PC-3 (cell line): ENCODE measurements at regions not wholly inside any gene's neighbourhood (a gene's known extent, or its start where the extent isn't known, plus 50 kb on each side); places are given as distances from the start of the nearest gene placed in this dataset.
"Not testable (repeated sequence)": the region's sequence is repeated elsewhere in the genome, so short reads cannot be mapped to it uniquely, and the experiment has no call there.

Experiments
- ATAC-seq: fragments of 200-7000 bp; cut with Tn5 transposase; 2 replicates; pipeline ENCODE4 v1.9.1; 2020; ENCODE audit warnings: mild to moderate bottlenecking, moderate library complexity
- BruUV-seq: library from RNA; stranded (reverse); fragments of 400-500 nt; replicated peaks from 2 replicates; lab custom pipeline; 2021; lab: Mats Ljungman, UMichigan
- CTCF ChIA-PET: fragments of 300-600 bp; sonication (Branson Sonifier 250); formaldehyde crosslinking; loops from one replicate; lab custom pipeline; 2022; ENCODE audit warnings: antibody characterized with exemption; lab: Charles Lee
- POLR2A ChIA-PET: fragments of 300-600 bp; sonication (Branson Sonifier 250); formaldehyde crosslinking; loops from one replicate; lab custom pipeline; 2022; ENCODE audit warnings: antibody characterized with exemption; ENCODE audit not compliant: unreplicated experiment; lab: Charles Lee
- DNase-seq: peaks from one replicate; pipeline ENCODE4 v3.0.0-alpha.2; 2015
- H2AFZ ChIP-seq: fragments of 300-600 bp; sonication (generic); 2 replicates; pipeline ENCODE4 v1.6.0; 2016; ENCODE audit warnings: antibody characterized with exemption, low read length
- H3F3A ChIP-seq: fragments of 300-600 bp; sonication (generic); one replicate; pipeline ENCODE4 v1.6.0; 2017; ENCODE audit warnings: antibody characterized with exemption, low read length, control low read depth, mild to moderate bottlenecking; ENCODE audit not compliant: unreplicated experiment
- H3K27ac ChIP-seq: fragments of 300-600 bp; sonication (generic); 2 replicates; pipeline ENCODE4 v1.5.1; 2016; ENCODE audit warnings: mild to moderate bottlenecking, low read length
- H3K27me3 ChIP-seq: fragments of 300-600 bp; sonication (generic); 2 replicates; pipeline ENCODE4 v1.6.1; 2016; ENCODE audit warnings: low read length, mixed read lengths
- H3K36me3 ChIP-seq: fragments of 300-600 bp; sonication (generic); 2 replicates; pipeline ENCODE4 v1.6.1; 2016; ENCODE audit warnings: low read depth, mixed run types, low read length, mixed read lengths
- H3K4me1 ChIP-seq: fragments of 300-600 bp; sonication (generic); 2 replicates; pipeline ENCODE4 v1.5.1; 2016; ENCODE audit warnings: low read length; ENCODE audit not compliant: insufficient read depth
- H3K4me2 ChIP-seq: fragments of 300-600 bp; sonication (generic); 2 replicates; pipeline ENCODE4 v1.6.0; 2016; ENCODE audit warnings: low read length
- H3K4me3 ChIP-seq: fragments of 300-600 bp; sonication (generic); 2 replicates; pipeline ENCODE4 v1.5.1; 2016; ENCODE audit warnings: mild to moderate bottlenecking, low read length, mixed read lengths
- H3K79me2 ChIP-seq: fragments of 300-600 bp; sonication (generic); 2 replicates; pipeline ENCODE4 v1.6.1; 2017; ENCODE audit warnings: low read length, mixed read lengths
- H3K9ac ChIP-seq: fragments of 300-600 bp; sonication (generic); 2 replicates; pipeline ENCODE4 v1.6.0; 2016; ENCODE audit warnings: mild to moderate bottlenecking, low read length
- H3K9me2 ChIP-seq: fragments of 300-600 bp; sonication (generic); replicated peaks from 2 replicates; pipeline ENCODE4 v1.6.1; 2016; ENCODE audit warnings: mixed run types, low read length, mixed read lengths
- H3K9me3 ChIP-seq: fragments of 300-600 bp; sonication (generic); 2 replicates; pipeline ENCODE4 v1.6.1; 2016; ENCODE audit warnings: low read length, mixed read lengths
- H4K20me1 ChIP-seq: fragments of 300-600 bp; sonication (generic); 2 replicates; pipeline ENCODE4 v1.6.1; 2016; ENCODE audit warnings: low read length, mixed read lengths
- EZH2 ChIP-seq: fragments of 300-600 bp; sonication (generic); IDR thresholded peaks from one replicate; pipeline ENCODE4 v1.6.1; 2017; ENCODE audit warnings: antibody characterized with exemption, mild to moderate bottlenecking, low read length; ENCODE audit not compliant: unreplicated experiment
- EZH2phosphoT487 ChIP-seq: fragments of 300-600 bp; sonication (generic); IDR thresholded peaks from 2 replicates; pipeline ENCODE4 v1.6.1; 2018; ENCODE audit warnings: mild to moderate bottlenecking, antibody characterized with exemption, low read length, borderline replicate concordance
- intact Hi-C: fragments of 100-400 bp; cut with micrococcal nuclease; formaldehyde crosslinking; loops from 2 replicates; pipeline ENCODE4 v1.9.0; 2023
- TF ChIP-seq, protein P1 (sequence below): fragments of 300-600 bp; sonication (generic); conservative IDR thresholded peaks from 2 replicates; pipeline ENCODE4 v1.5.1; 2017; ENCODE audit warnings: antibody characterized with exemption, low read depth, mild to moderate bottlenecking, low read length

DNA sequence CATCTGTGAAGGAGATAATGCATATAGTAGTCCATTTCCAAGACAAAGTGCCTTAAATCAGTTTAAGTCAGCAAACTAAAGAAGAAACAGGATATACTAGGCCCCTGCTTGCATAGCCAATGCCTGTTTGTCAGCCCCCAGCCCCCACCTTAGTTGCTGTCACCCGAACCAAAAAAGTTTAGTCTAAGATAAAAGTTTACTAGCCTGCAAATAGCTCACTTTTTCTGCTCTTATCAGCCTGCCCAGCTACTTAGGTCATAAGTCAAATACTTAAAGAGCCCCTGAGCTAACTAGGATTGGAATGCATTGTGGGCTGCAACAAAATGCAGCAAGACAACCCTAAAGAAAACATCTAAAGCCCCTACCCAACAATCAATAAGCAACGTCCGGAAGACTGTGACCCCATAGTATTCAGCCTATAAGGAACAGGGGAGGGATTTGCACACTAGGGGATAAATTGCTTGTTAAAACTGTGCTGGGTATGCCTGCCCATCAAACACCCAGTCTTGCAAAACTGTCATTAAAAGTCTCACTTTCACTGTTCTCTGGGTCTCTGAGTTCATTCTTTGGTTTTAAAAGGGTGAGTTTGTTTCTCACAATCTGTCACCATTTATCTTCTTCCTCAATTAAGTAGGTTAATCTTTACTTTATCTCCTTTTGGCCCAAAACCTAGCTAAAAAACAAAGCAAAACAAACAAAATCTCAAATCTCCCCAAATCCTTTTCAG is 92.4 kb upstream of the CEP78 start:
- Histone ChIP-seq H3K4me3 (no peak overlapping the region), H3K27me3 (no peaks in the 10 kb centered on the region), H3F3A (no peaks in the 10 kb centered on the region), H3K4me2 (no peak overlapping the region), H4K20me1 (no peaks in the 10 kb centered on the region), H3K9ac (no peak overlapping the region), H3K36me3 (no peaks in the 10 kb centered on the region), H3K4me1 (no peaks in the 10 kb centered on the region), H3K79me2 (no peaks in the 10 kb centered on the region), H3K9me3 (no peaks in the 10 kb centered on the region), H3K27ac (no peak overlapping the region), H3K9me2 (no peaks in the 10 kb centered on the region), H2AFZ (no peak overlapping the region)
- POLR2A ChIA-PET, result no interaction called here
- TF ChIP-seq EZH2phosphoT487 (no peak), EZH2 (no peak)
- TF ChIP-seq, protein P1, sequence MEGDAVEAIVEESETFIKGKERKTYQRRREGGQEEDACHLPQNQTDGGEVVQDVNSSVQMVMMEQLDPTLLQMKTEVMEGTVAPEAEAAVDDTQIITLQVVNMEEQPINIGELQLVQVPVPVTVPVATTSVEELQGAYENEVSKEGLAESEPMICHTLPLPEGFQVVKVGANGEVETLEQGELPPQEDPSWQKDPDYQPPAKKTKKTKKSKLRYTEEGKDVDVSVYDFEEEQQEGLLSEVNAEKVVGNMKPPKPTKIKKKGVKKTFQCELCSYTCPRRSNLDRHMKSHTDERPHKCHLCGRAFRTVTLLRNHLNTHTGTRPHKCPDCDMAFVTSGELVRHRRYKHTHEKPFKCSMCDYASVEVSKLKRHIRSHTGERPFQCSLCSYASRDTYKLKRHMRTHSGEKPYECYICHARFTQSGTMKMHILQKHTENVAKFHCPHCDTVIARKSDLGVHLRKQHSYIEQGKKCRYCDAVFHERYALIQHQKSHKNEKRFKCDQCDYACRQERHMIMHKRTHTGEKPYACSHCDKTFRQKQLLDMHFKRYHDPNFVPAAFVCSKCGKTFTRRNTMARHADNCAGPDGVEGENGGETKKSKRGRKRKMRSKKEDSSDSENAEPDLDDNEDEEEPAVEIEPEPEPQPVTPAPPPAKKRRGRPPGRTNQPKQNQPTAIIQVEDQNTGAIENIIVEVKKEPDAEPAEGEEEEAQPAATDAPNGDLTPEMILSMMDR, result no peak
- intact Hi-C loops, result no loop called here
- no peak for ATAC-seq
- CTCF ChIA-PET, result no interaction called here
- BruUV-seq, result no TSS peak
- DNase-seq, result no peak

DNA sequence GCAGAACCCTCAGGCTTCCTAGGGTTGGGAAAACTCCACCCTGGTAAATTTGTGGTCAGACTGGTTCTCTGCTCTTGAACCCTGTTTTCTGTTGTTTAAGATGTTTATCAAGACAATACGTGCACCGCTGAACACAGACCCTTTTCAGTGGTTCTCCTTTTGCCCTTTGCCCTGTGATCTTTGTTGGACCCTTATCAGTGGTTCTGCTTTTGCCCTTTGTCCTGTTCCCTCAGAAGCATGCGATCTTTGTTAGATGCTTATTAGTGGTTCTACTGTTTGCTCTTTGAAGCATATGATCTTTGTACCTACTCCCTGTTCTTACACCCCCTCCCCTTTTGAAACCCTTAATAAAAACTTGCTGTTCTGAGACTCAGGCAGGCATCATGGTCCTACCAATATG is 93.6 kb upstream of the CEP78 start:
- POLR2A ChIA-PET, H3K4me2 ChIP-seq, H3K36me3 ChIP-seq, H3K9ac ChIP-seq, BruUV-seq, intact Hi-C loops, DNase-seq, H3F3A ChIP-seq, H3K4me1 ChIP-seq, H3K4me3 ChIP-seq, H3K27me3 ChIP-seq, H4K20me1 ChIP-seq, H3K79me2 ChIP-seq, H3K27ac ChIP-seq, ATAC-seq, H3K9me2 ChIP-seq, H2AFZ ChIP-seq, CTCF ChIA-PET, H3K9me3 ChIP-seq: not testable (repeated sequence)

DNA sequence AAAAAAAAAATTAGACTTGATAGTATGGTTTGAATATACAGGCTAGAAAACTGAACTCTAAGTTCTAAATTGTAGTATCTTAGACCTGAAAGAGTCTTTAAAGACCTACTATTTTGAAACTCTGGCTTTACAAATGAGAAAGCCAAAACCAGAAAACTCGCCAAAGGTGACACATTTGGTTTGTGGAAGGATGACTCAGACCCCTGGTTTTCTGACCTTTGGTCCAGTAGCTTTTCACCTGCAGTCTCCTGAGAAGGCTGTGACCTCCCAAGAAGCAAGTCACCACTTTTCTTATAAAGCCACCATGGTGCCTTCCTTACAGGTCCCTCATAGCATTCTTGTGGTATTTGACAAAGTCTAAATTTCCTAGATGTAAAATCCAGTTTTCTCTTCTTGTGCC is 102.1 kb upstream of the CEP78 start:
- TF ChIP-seq EZH2 (no peak), EZH2phosphoT487 (no peak)
- TF ChIP-seq, protein P1, result no peak
- no peaks in the 10 kb centered on the region for H3K9me2 ChIP-seq
- no peaks in the 10 kb centered on the region for H3F3A ChIP-seq
- H3K4me3 ChIP-seq, result no peak overlapping the region
- BruUV-seq, result no TSS peak
- ChIA-PET POLR2A (no interaction called here), CTCF (no interaction called here)
- H3K9ac ChIP-seq, result no peak overlapping the region
- no peak overlapping the region for H3K4me2 ChIP-seq
- intact Hi-C loops, result no loop called here
- ATAC-seq, result no peak
- H4K20me1 ChIP-seq, result no peaks in the 10 kb centered on the region
- H2AFZ ChIP-seq, result no peak overlapping the region
- no peaks in the 10 kb centered on the region for H3K79me2 ChIP-seq
- no peaks in the 10 kb centered on the region for H3K4me1 ChIP-seq
- DNase-seq, result peak; percentile 33
- no peaks in the 10 kb centered on the region for H3K36me3 ChIP-seq
- H3K27me3 ChIP-seq, result no peaks in the 10 kb centered on the region
- H3K9me3 ChIP-seq, result no peaks in the 10 kb centered on the region
- H3K27ac ChIP-seq, result no peak overlapping the region
